Adrenal gland (tissue), 9 donors: ENCODE measurements at regions not wholly inside any gene's neighbourhood (a gene's known extent, or its start where the extent isn't known, plus 50 kb on each side); places are given as distances from the start of the nearest gene placed in this dataset.
"Not testable (repeated sequence)": the region's sequence is repeated elsewhere in the genome, so short reads cannot be mapped to it uniquely, and the experiment has no call there.

Experiments used
- DNase-seq, 7 donors: peaks; one replicate each; pipeline ENCODE4 v3.0.0-alpha.2; 2019 to 2020
- H3K27ac ChIP-seq, 5 donors: fragments of 200-600 bp; sonication (generic) in 4 of 5; 1 replicate in 3 of 5; 2 replicates in 2 of 5; pipeline versions ENCODE4 v1.5.1 to v1.8.0; 2016 to 2020; ENCODE audit warnings: mild to moderate bottlenecking in 1 of 5
- H3K27me3 ChIP-seq: fragments of 200-600 bp; 2 replicates; pipeline ENCODE4 v1.8.0; 2021
- H3K36me3 ChIP-seq, 2 donors: fragments of 200-600 bp; replicated peaks in 1 of 2; 1 replicate in 1 of 2; 2 replicates in 1 of 2; pipeline versions ENCODE4 v1.5.1 to v1.8.0; 2018 to 2022
- H3K4me1 ChIP-seq, 2 donors: fragments of 200-600 bp; replicated peaks in 1 of 2; 1 replicate in 1 of 2; 2 replicates in 1 of 2; pipeline versions ENCODE4 v1.5.1 to v1.8.0; 2018 to 2021
- H3K4me3 ChIP-seq, 4 donors: fragments of 200-600 bp; sonication (generic) in 3 of 4; one replicate each; pipeline ENCODE4 v1.5.1; 2016 to 2018
- H3K9me3 ChIP-seq, 3 donors: fragments of 200-600 bp; sonication (generic) in 1 of 3; replicated peaks in 1 of 3; 1 replicate in 2 of 3; 2 replicates in 1 of 3; pipeline versions ENCODE4 v1.5.1 to v1.8.0; 2016 to 2021
- CTCF ChIP-seq, 6 experiments: fragments of 450-650 bp in 4 of 6; fragments of 200-600 bp in 2 of 6; sonication (generic) in 1 of 6; IDR thresholded peaks; 1 replicate in 5 of 6; 2 replicates in 1 of 6; pipeline versions ENCODE4 v1.5.1 to v1.8.0; 2016 to 2021; ENCODE audit warnings: antibody characterized with exemption in 6 of 6, mild to moderate bottlenecking in 2 of 6, moderate library complexity in 1 of 6
- POLR2A ChIP-seq, 2 donors: fragments of 450-650 bp; IDR thresholded peaks; one replicate each; pipeline ENCODE4 v1.6.1; 2017; ENCODE audit warnings: antibody characterized with exemption in 2 of 2, mild to moderate bottlenecking in 2 of 2, moderate library complexity in 1 of 2
- WGBS, 4 donors: extraction: QIAGEN DNeasy Blood & Tissue Kit in 2 of 4; methylation state at CpG; one replicate each; pipeline versions ENCODE4 v1.1.5 to v1.1.7; 2013 to 2017; 5-methylcytosine and 5-hydroxymethylcytosine counted together
- intact Hi-C, 2 donors: fragments of 100-400 bp; cut with DNase I; formaldehyde crosslinking; loops; one replicate each; pipeline versions ENCODE4 v1.14.1 to v1.15.0; 2022 to 2023
- donor health status: healthy with polysubstance abuse.
- donor health status: Bipolar disorder and iron deficiency.
- donor health status: DM: yes; HTN: yes; CAD: no.
- donor health status: DM: no; HTN: no; CAD: no.
- donor health status: DM: no; HTN: no; CAD: no.

- H3K9me3 ChIP-seq, result no peaks in the 10 kb centered on the region
- WGBS, 4 donors, result 11 to 23% (median 11%) methylated on average over 15 to 16 of the region's 16 CpGs
- no peak overlapping the region for H3K4me3 ChIP-seq
- TF ChIP-seq POLR2A (IDR thresholded peaks at IDR 0.05) (no peak), CTCF (IDR thresholded peaks at IDR 0.05) (no peak)
- H3K36me3 ChIP-seq, result no peaks in the 10 kb centered on the region
- no peak for DNase-seq
- intact Hi-C loops, result no loop called here
- H3K27ac ChIP-seq, result no peak overlapping the region
- H3K4me1 ChIP-seq, result no peaks in the 10 kb centered on the region
- no peaks in the 10 kb centered on the region for H3K27me3 ChIP-seq
Observed at GRCh38 chr6:51213811-51214210, 395.1 kb downstream of the TFAP2B start.

- H3K27me3 ChIP-seq, result no peaks in the 10 kb centered on the region
- no peaks in the 10 kb centered on the region for H3K36me3 ChIP-seq
- no peak overlapping the region for H3K4me3 ChIP-seq
- no peak overlapping the region for H3K27ac ChIP-seq
- no peak for DNase-seq
- no peaks in the 10 kb centered on the region for H3K9me3 ChIP-seq
- intact Hi-C loops, result no loop called here
- WGBS, 4 donors, result 37 to 46% (median 41%) methylated on average over 4 of the region's 4 CpGs
- TF ChIP-seq POLR2A (IDR thresholded peaks at IDR 0.05), result no peak
- TF ChIP-seq CTCF (IDR thresholded peaks at IDR 0.05), result no peak
- H3K4me1 ChIP-seq, result no peaks in the 10 kb centered on the region
Observed at GRCh38 chr6:51214442-51214841, 395.8 kb downstream of the TFAP2B start.

GRCh38 chr6:51218181-51218580 is 399.5 kb downstream of the TFAP2B start:
- intact Hi-C loops, result no loop called here
- no peak overlapping the region for H3K4me3 ChIP-seq
- no peak for TF ChIP-seq POLR2A (IDR thresholded peaks at IDR 0.05)
- no peak for TF ChIP-seq CTCF (IDR thresholded peaks at IDR 0.05)
- no peaks in the 10 kb centered on the region for H3K9me3 ChIP-seq
- no peak for DNase-seq
- no peaks in the 10 kb centered on the region for H3K36me3 ChIP-seq
- no peaks in the 10 kb centered on the region for H3K27me3 ChIP-seq
- no peak overlapping the region for H3K27ac ChIP-seq
- no peaks in the 10 kb centered on the region for H3K4me1 ChIP-seq
- WGBS, 4 donors, result 58 to 72% (median 69%) methylated on average over 3 of the region's 3 CpGs

GRCh38 chr6:51224580-51225240 is 406.0 kb downstream of the TFAP2B start:
- H3K36me3 ChIP-seq, H3K9me3 ChIP-seq, DNase-seq, H3K27ac ChIP-seq, H3K4me3 ChIP-seq, H3K27me3 ChIP-seq, H3K4me1 ChIP-seq, intact Hi-C loops: not testable (repeated sequence)
- 64 to 80% (median 76%) methylated on average over 5 to 19 of the region's 19 CpGs for WGBS, 4 donors

- Histone ChIP-seq H3K4me1 (no peaks in the 10 kb centered on the region), H3K27me3 (no peaks in the 10 kb centered on the region), H3K9me3 (no peaks in the 10 kb centered on the region), H3K4me3 (no peak overlapping the region), H3K36me3 (no peaks in the 10 kb centered on the region), H3K27ac (no peak overlapping the region)
- TF ChIP-seq CTCF (IDR thresholded peaks at IDR 0.05) (no peak), POLR2A (IDR thresholded peaks at IDR 0.05) (no peak)
- no peak for DNase-seq
- intact Hi-C loops, result no loop called here
Observed at GRCh38 chr6:51241376-51241775, 422.7 kb downstream of the TFAP2B start.
